Breast epithelium (tissue), 3 donors: ENCODE measurements at regions not wholly inside any gene's neighbourhood (a gene's known extent, or its start where the extent isn't known, plus 50 kb on each side); places are given as distances from the start of the nearest gene placed in this dataset.

ENCODE experiments used
- POLR2A ChIP-seq: fragments of 450-650 bp; IDR thresholded peaks from one replicate; pipeline ENCODE4 v1.6.1; 2016; ENCODE audit warnings: antibody characterized with exemption, mild to moderate bottlenecking, moderate library complexity
- TF ChIP-seq, protein P1 (sequence below), 3 donors: fragments of 450-650 bp; IDR thresholded peaks; one replicate each; pipeline ENCODE4 v1.5.1; 2016 to 2017; ENCODE audit warnings: antibody characterized with exemption in 3 of 3, mild to moderate bottlenecking in 3 of 3, moderate library complexity in 3 of 3

GRCh38 chrX:100484971-100485370 is 74.9 kb upstream of the PCDH19 start:
- TF ChIP-seq, protein P1, sequence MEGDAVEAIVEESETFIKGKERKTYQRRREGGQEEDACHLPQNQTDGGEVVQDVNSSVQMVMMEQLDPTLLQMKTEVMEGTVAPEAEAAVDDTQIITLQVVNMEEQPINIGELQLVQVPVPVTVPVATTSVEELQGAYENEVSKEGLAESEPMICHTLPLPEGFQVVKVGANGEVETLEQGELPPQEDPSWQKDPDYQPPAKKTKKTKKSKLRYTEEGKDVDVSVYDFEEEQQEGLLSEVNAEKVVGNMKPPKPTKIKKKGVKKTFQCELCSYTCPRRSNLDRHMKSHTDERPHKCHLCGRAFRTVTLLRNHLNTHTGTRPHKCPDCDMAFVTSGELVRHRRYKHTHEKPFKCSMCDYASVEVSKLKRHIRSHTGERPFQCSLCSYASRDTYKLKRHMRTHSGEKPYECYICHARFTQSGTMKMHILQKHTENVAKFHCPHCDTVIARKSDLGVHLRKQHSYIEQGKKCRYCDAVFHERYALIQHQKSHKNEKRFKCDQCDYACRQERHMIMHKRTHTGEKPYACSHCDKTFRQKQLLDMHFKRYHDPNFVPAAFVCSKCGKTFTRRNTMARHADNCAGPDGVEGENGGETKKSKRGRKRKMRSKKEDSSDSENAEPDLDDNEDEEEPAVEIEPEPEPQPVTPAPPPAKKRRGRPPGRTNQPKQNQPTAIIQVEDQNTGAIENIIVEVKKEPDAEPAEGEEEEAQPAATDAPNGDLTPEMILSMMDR (IDR thresholded peaks at IDR 0.05) = no peak
- TF ChIP-seq POLR2A = no peak
